Right lobe of liver (tissue), 6 donors: ENCODE measurements at regions not wholly inside any gene's neighbourhood (a gene's known extent, or its start where the extent isn't known, plus 50 kb on each side); places are given as distances from the start of the nearest gene placed in this dataset.

Experiments
- ATAC-seq, 4 donors: fragments of 200-7000 bp; cut with Tn5 transposase; one replicate each; pipeline ENCODE4 v1.9.1; 2020; ENCODE audit warnings: mild to moderate bottlenecking in 4 of 4, moderate library complexity in 4 of 4
- DNase-seq, 3 donors: peaks; one replicate each; pipeline ENCODE4 v3.0.0-alpha.2; 2020
- H3K27ac ChIP-seq, 3 donors: fragments of 200-600 bp; one replicate each; pipeline ENCODE4 v1.8.0; 2022
- H3K27me3 ChIP-seq, 2 donors: fragments of 200-600 bp; one replicate each; pipeline ENCODE4 v1.8.0; 2022
- H3K36me3 ChIP-seq, 4 donors: fragments of 200-600 bp; sonication (generic) in 1 of 4; one replicate each; pipeline versions ENCODE4 v1.5.1 to v1.8.0; 2017 to 2022; ENCODE audit warnings: control low read depth in 1 of 4
- H3K4me1 ChIP-seq, 4 donors: fragments of 200-600 bp; sonication (generic) in 1 of 4; one replicate each; pipeline versions ENCODE4 v1.5.1 to v1.8.0; 2017 to 2022; ENCODE audit warnings: control low read depth in 1 of 4
- H3K4me3 ChIP-seq, 3 donors: fragments of 200-600 bp; one replicate each; pipeline ENCODE4 v1.8.0; 2022
- H3K9me3 ChIP-seq, 4 donors: fragments of 200-600 bp; sonication (generic) in 1 of 4; one replicate each; pipeline versions ENCODE4 v1.5.1 to v1.8.0; 2017 to 2022; ENCODE audit warnings: control low read depth in 1 of 4
- CTCF ChIP-seq, 4 donors: fragments of 200-600 bp in 3 of 4; fragments of 450-650 bp in 1 of 4; IDR thresholded peaks; one replicate each; pipeline versions ENCODE4 v1.5.1 to v1.8.0; 2016 to 2022; ENCODE audit warnings: antibody characterized with exemption in 4 of 4, mild to moderate bottlenecking in 2 of 4
- POLR2A ChIP-seq: fragments of 450-650 bp; IDR thresholded peaks from one replicate; pipeline ENCODE4 v1.6.1; 2017; ENCODE audit warnings: antibody characterized with exemption, mild to moderate bottlenecking
- WGBS: methylation state at CpG from one replicate; pipeline ENCODE4 v1.1.6; 2018; ENCODE audit warnings: low coverage, low lambda C conversion rate; ENCODE audit not compliant: insufficient coverage; ENCODE audit errors: missing lambda C conversion rate; 5-methylcytosine and 5-hydroxymethylcytosine counted together
- intact Hi-C, 2 donors: fragments of 100-400 bp; cut with DNase I; formaldehyde crosslinking; loops; one replicate each; pipeline versions ENCODE4 v1.11.2 to v1.14.1; 2022
- donor health status: DM: no; HTN: yes; CAD: no.
- donor health status: DM: no; HTN: no; CAD: no.
- donor health status: DM: no; HTN: no; CAD: no.
- donor health status: DM: no; HTN: yes; CAD: no.
- donor health status: DM: no; HTN: yes; CAD: no.

DNA sequence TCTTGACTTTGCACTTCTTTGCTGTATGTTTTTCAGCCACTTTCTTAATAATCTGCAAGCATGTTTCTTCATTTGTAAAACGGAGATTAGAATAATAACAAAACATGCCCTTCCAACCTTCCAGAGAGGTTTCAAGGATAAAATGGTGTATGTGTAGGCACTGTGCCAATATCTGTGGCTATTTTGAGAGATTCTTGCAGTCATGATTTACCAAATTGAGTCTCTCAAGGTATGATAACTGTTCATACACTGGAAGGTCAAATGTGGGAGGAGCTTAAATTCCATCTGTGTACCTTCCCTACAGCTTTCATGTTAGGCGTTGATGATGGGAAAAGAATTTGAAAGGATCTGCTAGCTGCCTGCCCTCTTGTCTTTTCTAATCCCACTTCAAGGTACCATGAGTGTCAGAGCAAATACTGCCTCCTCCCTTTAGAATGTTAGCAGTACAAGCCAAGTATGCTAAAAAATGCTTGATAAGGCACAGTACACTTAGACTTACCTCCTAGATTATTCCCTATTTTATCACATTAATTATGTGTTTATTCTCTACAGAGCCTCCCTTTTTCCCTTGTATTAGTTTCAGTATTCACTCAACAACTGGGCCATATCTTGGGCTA lies 78.0 kb upstream of the ST8SIA2 start:
- 33% methylated on average over 2 of the region's 2 CpGs for WGBS
- Histone ChIP-seq H3K4me1 (no peaks in the 10 kb centered on the region), H3K36me3 (no peaks in the 10 kb centered on the region), H3K9me3 (no peaks in the 10 kb centered on the region), H3K4me3 (no peak overlapping the region), H3K27ac (no peak overlapping the region), H3K27me3 (peaks cover 0 to 6% of the 10 kb centered on the region in 2 donors)
- TF ChIP-seq CTCF (IDR thresholded peaks at IDR 0.05) = no peak
- no peak for TF ChIP-seq POLR2A
- ATAC-seq = no peak
- intact Hi-C loops = no loop called here
- DNase-seq = no peak

- no peaks in the 10 kb centered on the region for H3K4me1 ChIP-seq
- no peak overlapping the region for H3K27ac ChIP-seq
- WGBS = 50% methylated on average over 12 of the region's 14 CpGs
- no peak for DNase-seq
- no peak overlapping the region for H3K4me3 ChIP-seq
- ATAC-seq = no peak
- TF ChIP-seq CTCF (IDR thresholded peaks at IDR 0.05) = no peak
- TF ChIP-seq POLR2A = no peak
- peaks cover 0 to 6% of the 10 kb centered on the region in 2 donors for H3K27me3 ChIP-seq
- H3K9me3 ChIP-seq = no peaks in the 10 kb centered on the region
- intact Hi-C loops = no loop called here
- H3K36me3 ChIP-seq = no peaks in the 10 kb centered on the region
Measured at GRCh38 chr15:92316586-92317295, 76.9 kb upstream of the ST8SIA2 start.

- Histone ChIP-seq H3K4me3 (no peak overlapping the region), H3K27me3 (peaks cover 0 to 5% of the 10 kb centered on the region in 2 donors), H3K4me1 (no peaks in the 10 kb centered on the region), H3K36me3 (no peaks in the 10 kb centered on the region), H3K27ac (no peak overlapping the region), H3K9me3 (no peaks in the 10 kb centered on the region)
- ATAC-seq (no peak), DNase-seq (no peak)
- TF ChIP-seq CTCF (IDR thresholded peaks at IDR 0.05) (no peak), POLR2A (no peak)
- 34% methylated on average over 6 of the region's 6 CpGs for WGBS
- intact Hi-C loops = no loop called here
Measured at GRCh38 chr15:92320012-92320699, 73.5 kb upstream of the ST8SIA2 start.

GRCh38 chr15:92322566-92323355 lies 70.9 kb upstream of the ST8SIA2 start:
- no peak for DNase-seq
- no peaks in the 10 kb centered on the region for H3K36me3 ChIP-seq
- no peak overlapping the region for H3K4me3 ChIP-seq
- TF ChIP-seq CTCF (IDR thresholded peaks at IDR 0.05) (no peak), POLR2A (no peak)
- ATAC-seq = no peak
- no peaks in the 10 kb centered on the region for H3K9me3 ChIP-seq
- no peaks in the 10 kb centered on the region for H3K4me1 ChIP-seq
- 47% methylated on average over 13 of the region's 13 CpGs for WGBS
- intact Hi-C loops = no loop called here
- H3K27me3 ChIP-seq = no peaks in the 10 kb centered on the region
- no peak overlapping the region for H3K27ac ChIP-seq
